Gastrocnemius medialis (tissue), 4 donors: ENCODE measurements at regions not wholly inside any gene's neighbourhood (a gene's known extent, or its start where the extent isn't known, plus 50 kb on each side); places are given as distances from the start of the nearest gene placed in this dataset.

Experiments used
- CTCF ChIP-seq, 5 experiments: fragments of 450-650 bp in 3 of 5; fragments of 200-600 bp in 2 of 5; sonication (generic) in 2 of 5; IDR thresholded peaks in 4 of 5; conservative IDR thresholded peaks in 1 of 5; 1 replicate in 4 of 5; 2 replicates in 1 of 5; pipeline ENCODE4 v1.5.1; 2016 to 2019; ENCODE audit warnings: antibody characterized with exemption in 5 of 5, mild to moderate bottlenecking in 3 of 5, moderate library complexity in 3 of 5
- POLR2A ChIP-seq, 2 donors: fragments of 450-650 bp; IDR thresholded peaks; one replicate each; pipeline ENCODE4 v1.6.1; 2017; ENCODE audit warnings: antibody characterized with exemption in 2 of 2, mild to moderate bottlenecking in 2 of 2, moderate library complexity in 2 of 2

- no peak for TF ChIP-seq POLR2A (IDR thresholded peaks at IDR 0.05)
- TF ChIP-seq CTCF (IDR thresholded peaks at IDR 0.05 in 4 of 5, conservative IDR thresholded peaks at IDR 0.05 in 1 of 5) = no peak
Observed at GRCh38 chr13:73608711-73609485, 525.3 kb downstream of the KLF12 start.
